Left renal cortex interstitium (tissue), 4 donors: ENCODE measurements at regions not wholly inside any gene's neighbourhood (a gene's known extent, or its start where the extent isn't known, plus 50 kb on each side); places are given as distances from the start of the nearest gene placed in this dataset.

Experiments
- DNase-seq, 4 donors: peaks; one replicate each; pipeline ENCODE4 v3.0.0-alpha.2; 2013; ENCODE audit warnings: low read depth in 4 of 4, low spot score in 2 of 4, missing footprints in 1 of 4

GRCh38 chr11:128407962-128408361 is 179.4 kb downstream of the ETS1 start:
- no peak for DNase-seq

- peak in 2 of 4 donors; percentile 62 to 75 for DNase-seq
Observed at GRCh38 chr11:128405714-128406662, 181.4 kb downstream of the ETS1 start.

GRCh38 chr11:128405112-128405511 is 182.2 kb downstream of the ETS1 start:
- no peak for DNase-seq

DNA sequence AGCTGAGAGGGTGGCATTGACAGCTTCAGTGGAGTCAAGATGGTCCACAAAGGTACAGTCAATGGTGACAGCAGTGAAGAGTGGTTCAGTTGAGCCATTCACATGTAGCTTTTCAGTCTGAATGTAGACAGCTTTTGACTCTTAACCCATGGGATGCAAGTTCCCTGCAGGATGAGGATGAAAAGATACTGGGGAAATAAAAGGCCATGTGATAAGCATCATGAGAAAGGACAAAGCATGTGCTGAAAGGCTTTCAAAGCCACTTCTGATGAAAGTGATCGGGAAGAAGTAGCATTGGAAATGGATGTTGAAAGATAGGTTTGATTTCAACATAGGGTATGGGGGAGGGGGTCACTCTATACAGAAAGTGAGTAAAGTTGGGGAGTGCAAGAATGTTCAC is 182.9 kb downstream of the ETS1 start:
- DNase-seq: no peak

DNA sequence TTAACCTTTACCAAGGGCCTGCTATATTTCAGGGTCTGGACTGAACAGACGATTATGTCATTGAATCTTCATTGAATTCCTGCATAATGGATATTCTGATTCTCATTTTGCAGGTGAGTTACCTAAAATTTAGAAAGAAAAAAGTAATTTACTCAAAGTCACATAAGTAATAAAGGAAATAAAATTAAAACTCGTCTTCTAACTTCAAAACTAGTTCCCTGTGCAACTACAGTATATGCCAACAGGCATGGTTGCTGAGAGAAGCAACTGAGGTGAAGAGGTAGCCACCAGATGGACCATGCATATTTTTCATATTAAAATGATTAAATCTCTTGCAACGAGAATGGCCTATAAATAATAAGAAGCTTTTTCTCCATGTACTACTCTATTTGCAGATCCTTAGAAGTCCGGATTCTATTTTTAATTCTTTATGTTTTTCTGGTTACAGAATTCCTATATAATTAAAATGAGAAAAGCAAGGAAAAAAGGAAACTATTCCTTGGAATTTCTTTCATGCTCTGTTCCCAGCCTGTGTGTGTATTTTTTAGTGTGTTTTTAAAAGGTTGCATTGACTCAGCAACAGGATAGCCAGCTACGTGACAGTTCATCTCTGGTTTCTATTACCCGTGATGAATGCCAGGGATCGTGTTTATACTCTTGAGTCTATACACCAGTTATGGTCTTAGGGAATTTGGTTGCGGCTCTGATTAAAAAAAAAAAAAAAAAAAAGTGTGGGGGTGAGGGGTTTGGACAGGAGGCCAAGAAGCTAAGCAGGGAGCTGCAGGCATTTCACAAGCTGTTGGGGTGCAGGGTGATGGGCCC is 186.8 kb downstream of the ETS1 start:
- DNase-seq: no peak

DNA sequence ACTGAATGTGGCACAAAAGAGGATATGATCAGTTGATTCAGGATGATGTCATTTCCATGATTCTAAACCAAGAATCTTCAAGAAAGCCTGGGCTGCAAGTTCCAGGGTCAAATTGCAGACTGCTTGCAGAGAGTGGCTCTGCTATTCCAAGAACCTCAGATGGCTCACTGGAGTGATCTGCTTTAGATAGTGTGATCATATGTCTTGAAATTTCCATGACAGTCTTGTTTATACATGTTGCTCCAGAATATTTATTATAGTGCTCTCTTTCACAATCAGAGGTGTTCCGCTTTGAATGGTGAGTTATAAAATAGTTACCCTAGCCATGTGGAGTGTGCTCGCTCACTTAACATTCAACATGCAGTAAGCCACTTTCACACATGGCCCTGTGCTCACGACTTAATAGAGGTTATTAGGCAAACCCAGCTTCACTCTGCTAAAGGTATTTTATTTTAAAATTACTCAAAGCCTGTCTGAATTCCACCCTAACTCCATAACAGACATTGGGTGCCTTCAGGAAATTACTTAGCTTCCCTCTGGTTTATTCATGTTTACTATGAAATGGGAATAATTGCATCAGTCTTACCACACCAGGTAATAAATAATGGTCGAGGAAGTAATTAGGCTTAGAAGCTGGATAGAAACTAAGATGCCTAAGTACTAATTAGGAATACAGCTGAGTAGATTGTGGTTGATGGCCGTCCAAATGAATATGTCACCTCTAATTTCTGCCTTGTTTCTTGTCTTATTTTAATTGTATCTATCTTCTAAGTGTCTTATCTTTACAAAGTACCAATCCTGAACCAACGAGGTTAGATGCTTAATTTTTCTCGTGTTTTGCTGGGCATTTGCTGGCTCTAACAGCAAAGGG is 187.9 kb downstream of the ETS1 start:
- no peak for DNase-seq

GRCh38 chr11:128398517-128399250 is 188.7 kb downstream of the ETS1 start:
- DNase-seq: no peak

DNA sequence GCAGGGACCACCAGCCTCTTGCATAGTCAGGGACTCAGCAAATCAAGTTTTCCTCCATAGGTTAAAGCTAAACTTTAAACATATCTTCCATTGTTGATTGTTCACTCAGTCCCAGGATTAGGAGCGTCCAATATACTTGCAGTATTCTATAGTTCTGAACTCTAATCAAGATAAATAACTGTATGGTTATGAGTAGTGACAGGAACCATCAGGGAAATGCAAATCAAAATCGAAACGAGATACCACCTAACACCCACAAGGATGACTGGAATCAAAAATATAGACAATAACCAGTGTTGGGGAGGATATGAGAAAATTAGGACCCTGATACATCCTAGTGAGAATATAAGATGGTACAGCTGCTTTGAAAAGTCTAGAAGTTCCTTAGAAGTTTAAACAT is 190.0 kb downstream of the ETS1 start:
- no peak for DNase-seq

DNA sequence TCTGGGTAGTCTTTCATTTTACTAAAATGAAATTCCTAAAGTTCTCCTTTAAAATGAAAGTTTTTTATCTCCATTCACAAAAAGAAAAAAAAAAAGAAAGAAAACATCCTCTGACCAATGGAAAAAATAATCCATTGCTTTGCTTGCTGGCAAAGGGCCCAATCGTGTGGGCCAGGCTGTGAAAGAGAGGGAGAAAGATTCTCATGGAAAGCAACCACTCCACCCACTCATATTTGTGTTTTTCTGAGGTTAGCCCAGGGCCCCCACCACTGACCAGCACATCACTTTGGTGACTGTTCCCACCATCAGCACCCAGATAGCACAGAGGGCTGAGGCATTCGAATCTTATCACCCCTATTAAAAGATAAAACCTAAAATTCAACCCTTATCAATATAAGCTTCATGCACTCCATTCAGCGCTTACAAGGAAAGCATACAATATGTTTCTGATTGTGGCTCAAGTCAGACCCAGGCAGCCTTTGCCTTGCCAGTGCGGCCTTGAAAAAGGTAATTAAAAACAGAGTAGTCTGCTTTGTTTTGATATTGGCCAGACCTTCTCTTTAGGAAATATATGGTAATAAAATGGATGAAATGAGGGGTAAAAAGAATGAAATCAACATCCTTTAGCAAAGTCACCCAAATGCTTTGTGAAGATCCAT is 192.8 kb downstream of the ETS1 start:
- DNase-seq: no peak

DNA sequence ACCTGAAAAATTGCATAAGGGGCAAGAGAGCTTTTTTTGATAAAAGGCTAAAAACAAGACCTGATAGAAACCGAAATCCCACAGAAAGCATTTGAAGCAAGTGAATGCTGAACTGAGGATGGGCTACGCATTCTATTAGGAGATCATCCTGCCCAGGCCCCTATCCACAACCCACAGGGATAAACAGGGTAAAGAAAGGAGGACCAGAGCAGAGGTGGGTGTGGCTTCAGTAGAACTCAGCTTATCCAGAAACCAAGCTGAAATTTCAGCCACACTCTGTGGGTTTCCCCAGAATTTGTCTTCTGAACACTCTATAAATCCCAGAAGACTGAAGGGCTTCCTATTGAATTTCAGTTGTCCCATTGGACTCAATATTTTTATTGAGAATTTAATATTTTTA is 195.1 kb downstream of the ETS1 start:
- DNase-seq: no peak

- DNase-seq: no peak
Observed at GRCh38 chr11:128391811-128392210, 195.5 kb downstream of the ETS1 start.

- no peak for DNase-seq
Observed at GRCh38 chr11:128390246-128390645, 197.1 kb downstream of the ETS1 start.

DNA sequence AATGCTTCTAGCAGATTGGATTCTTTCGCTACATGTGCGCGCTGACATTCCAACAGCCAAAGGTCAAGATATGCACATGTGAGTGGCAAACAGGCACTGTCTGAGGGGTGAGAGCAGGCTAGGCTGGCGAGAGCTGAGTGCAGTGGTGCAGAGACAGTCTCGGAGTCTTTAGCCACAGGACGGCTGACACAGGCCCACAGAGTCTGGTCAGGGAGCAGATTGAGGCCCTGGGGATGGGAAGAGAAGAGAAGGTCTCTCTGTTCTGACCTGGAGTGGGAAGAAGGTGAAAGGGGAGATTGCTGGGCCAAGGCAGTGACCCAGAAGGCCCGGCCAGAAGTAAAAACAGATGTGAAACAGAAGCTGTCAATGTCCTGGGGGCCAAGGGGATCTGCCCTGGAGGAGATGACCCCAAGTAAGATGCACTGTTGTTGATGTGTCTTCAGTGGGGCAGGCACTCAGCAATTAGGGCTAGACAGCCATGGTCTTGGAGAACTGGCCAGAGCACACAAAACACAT is 197.8 kb downstream of the ETS1 start:
- no peak for DNase-seq

DNA sequence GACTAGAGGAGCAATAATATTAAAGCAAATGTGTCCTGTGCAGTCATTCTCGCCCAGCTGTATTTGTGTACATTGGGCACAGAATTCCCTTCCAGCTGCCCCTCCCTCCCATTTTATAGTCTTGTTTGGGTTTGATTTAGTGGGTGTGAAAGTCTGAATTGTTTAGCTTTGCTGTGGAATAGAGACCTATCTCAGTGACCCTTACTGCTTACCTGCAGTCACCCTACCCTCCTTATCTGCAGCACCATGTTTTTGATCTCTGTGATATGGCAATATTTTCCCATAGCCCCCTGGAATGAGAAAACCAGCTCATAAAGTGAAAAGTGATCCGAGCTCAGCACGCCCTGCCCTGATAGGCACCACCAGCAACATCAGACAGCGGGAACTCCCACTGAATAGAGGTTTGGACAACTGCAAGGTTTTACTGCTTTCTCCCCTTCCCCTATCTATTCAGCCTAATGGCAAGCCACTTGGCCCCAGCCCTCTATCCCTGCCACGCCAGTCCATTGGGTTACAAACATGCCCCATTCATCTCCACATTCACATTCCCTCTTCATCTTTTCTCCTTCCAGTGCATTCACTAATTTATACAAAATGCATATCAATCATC is 199.0 kb downstream of the ETS1 start:
- DNase-seq: peak in 1 of 4 donors; percentile 38

DNA sequence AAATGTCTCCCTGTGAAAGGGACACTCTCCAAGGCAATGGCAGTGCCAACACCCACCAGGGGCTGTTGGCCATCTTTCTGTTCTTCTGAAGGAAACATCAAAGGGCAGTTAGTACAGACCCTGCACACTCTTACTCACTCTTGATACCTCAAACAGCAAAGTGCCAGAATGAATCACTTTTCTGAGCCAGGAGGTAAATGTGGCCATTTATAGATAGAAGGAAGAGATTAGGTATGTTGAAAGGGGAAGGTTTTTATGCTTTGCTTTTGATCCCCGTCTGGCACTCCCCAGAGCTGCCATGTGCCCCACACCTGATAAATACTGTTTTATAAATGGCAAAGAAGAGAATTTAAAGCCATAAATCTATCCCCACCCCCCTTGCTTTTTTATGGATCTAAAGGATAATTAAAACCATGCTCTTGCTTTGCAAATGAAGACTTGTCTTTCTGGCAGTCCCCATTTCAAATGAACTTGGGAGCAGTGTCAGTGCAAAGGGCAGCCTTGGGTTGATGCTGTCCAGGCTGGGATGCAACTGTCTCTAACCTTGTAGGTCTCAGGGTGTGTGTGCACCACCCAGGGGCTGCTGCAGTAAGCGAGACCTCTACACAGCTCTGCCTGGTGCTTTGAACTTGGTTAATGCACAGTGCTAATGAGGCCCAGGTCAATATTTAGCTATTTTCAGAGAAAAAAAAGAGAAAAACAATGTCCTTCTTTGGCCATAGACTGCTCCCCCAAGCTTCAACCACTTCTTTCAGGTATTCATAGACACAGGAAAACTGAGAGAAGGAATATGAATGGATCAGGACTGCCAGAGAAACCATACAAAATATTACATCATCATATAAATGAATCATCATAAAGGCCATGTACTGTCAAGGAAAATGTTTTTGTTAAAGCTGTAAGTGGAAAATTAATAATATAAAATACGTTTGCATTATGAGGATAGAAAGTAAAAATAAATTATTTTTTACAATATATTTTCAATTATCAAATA is 207.5 kb downstream of the ETS1 start:
- DNase-seq: no peak

GRCh38 chr11:128375961-128376360 is 211.4 kb downstream of the ETS1 start:
- DNase-seq: no peak

- no peak for DNase-seq
Observed at GRCh38 chr11:128374026-128374425, 213.3 kb downstream of the ETS1 start.

- no peak for DNase-seq
Observed at GRCh38 chr11:128372977-128373376, 214.4 kb downstream of the ETS1 start.
